Liver (tissue), 7 donors: ENCODE measurements at regions not wholly inside any gene's neighbourhood (a gene's known extent, or its start where the extent isn't known, plus 50 kb on each side); places are given as distances from the start of the nearest gene placed in this dataset.

Experiments used
- DNase-seq: peaks from one replicate; pipeline ENCODE4 v3.0.0-alpha.2; 2017; ENCODE audit warnings: low spot score
- H3K27ac ChIP-seq, 2 donors: one replicate each; pipeline ENCODE4 v1.7.0; 2013; ENCODE audit warnings: inconsistent platforms in 2 of 2, low read length in 2 of 2, control low read depth in 1 of 2, low read depth in 1 of 2, mild to moderate bottlenecking in 1 of 2
- H3K27me3 ChIP-seq, 4 donors: one replicate each; pipeline versions ENCODE4 v1.6.1 to v1.7.0; 2013; ENCODE audit warnings: low read length in 3 of 4, inconsistent platforms in 1 of 4, mild to moderate bottlenecking in 1 of 4, moderate library complexity in 1 of 4; ENCODE audit not compliant: control insufficient read depth in 4 of 4, insufficient read depth in 4 of 4
- H3K36me3 ChIP-seq, 4 donors: one replicate each; pipeline versions ENCODE4 v1.6.1 to v1.7.0; 2013; ENCODE audit warnings: low read length in 3 of 4, mild to moderate bottlenecking in 3 of 4, low read depth in 1 of 4, moderate library complexity in 1 of 4; ENCODE audit not compliant: control insufficient read depth in 4 of 4, insufficient read depth in 3 of 4
- H3K4me1 ChIP-seq, 4 donors: one replicate each; pipeline versions ENCODE4 v1.6.1 to v1.7.0; 2013; ENCODE audit warnings: low read length in 3 of 4, mild to moderate bottlenecking in 3 of 4, moderate library complexity in 1 of 4; ENCODE audit not compliant: control insufficient read depth in 4 of 4, insufficient read depth in 4 of 4
- H3K4me3 ChIP-seq, 3 donors: one replicate each; pipeline versions ENCODE4 v1.6.1 to v1.7.0; 2013; ENCODE audit warnings: low read length in 3 of 3, control low read depth in 1 of 3, low read depth in 1 of 3, mild to moderate bottlenecking in 1 of 3
- H3K9ac ChIP-seq, 2 donors: one replicate each; pipeline ENCODE4 v1.7.0; 2013; ENCODE audit warnings: low read length in 2 of 2, mild to moderate bottlenecking in 2 of 2, moderate library complexity in 2 of 2, control low read depth in 1 of 2, low read depth in 1 of 2
- H3K9me3 ChIP-seq, 4 donors: one replicate each; pipeline versions ENCODE4 v1.6.1 to v1.7.0; 2013; ENCODE audit warnings: low read length in 3 of 4; ENCODE audit not compliant: control insufficient read depth in 4 of 4
- FOXA1 ChIP-seq: IDR thresholded peaks from 2 replicates; pipeline ENCODE4 v1.6.1; 2016; ENCODE audit warnings: antibody characterized with exemption
- FOXA2 ChIP-seq: IDR thresholded peaks from 2 replicates; pipeline ENCODE4 v1.6.1; 2016; ENCODE audit warnings: antibody characterized with exemption
- GABPA ChIP-seq, 2 donors: IDR thresholded peaks in 1 of 2; conservative IDR thresholded peaks in 1 of 2; 2 replicates each; pipeline ENCODE4 v1.6.1; 2016; ENCODE audit warnings: antibody characterized with exemption in 2 of 2, mild to moderate bottlenecking in 1 of 2, moderate library complexity in 1 of 2
- HNF4A ChIP-seq, 2 donors: conservative IDR thresholded peaks; 2 replicates each; pipeline ENCODE4 v1.6.1; 2016; ENCODE audit warnings: antibody characterized with exemption in 2 of 2, mild to moderate bottlenecking in 2 of 2
- JUND ChIP-seq, 2 donors: IDR thresholded peaks; 2 replicates each; pipeline ENCODE4 v1.6.1; 2016; ENCODE audit warnings: antibody characterized with exemption in 2 of 2
- MAX ChIP-seq: IDR thresholded peaks from 2 replicates; pipeline ENCODE4 v1.6.1; 2016; ENCODE audit warnings: antibody characterized with exemption
- RAD21 ChIP-seq, 2 donors: IDR thresholded peaks; 2 replicates each; pipeline ENCODE4 v1.6.1; 2016; ENCODE audit warnings: antibody characterized with exemption in 2 of 2, mild to moderate bottlenecking in 2 of 2
- REST ChIP-seq: IDR thresholded peaks from 2 replicates; pipeline ENCODE4 v1.6.1; 2016; ENCODE audit warnings: antibody characterized with exemption, mild to moderate bottlenecking
- RXRA ChIP-seq, 2 donors: IDR thresholded peaks; 2 replicates each; pipeline ENCODE4 v1.6.1; 2017 to 2018; ENCODE audit warnings: antibody characterized with exemption in 2 of 2, mild to moderate bottlenecking in 1 of 2
- ZBTB33 ChIP-seq: IDR thresholded peaks from 2 replicates; pipeline ENCODE4 v1.6.1; 2016; ENCODE audit warnings: antibody characterized with exemption
- WGBS: extraction: QIAGEN DNeasy Blood & Tissue Kit; methylation state at CpG from one replicate; pipeline ENCODE4 v1.1.7; 2013; 5-methylcytosine and 5-hydroxymethylcytosine counted together
- donor health status: healthy.
- donor health status: healthy.
- donor health status: healthy.
- donor health status: healthy.

- Histone ChIP-seq H3K9me3 (peaks cover 0 to 2% (median 0%) of the 10 kb centered on the region in 4 donors), H3K27me3 (no peaks in the 10 kb centered on the region), H3K4me1 (peaks cover 3 to 16% (median 9%) of the 10 kb centered on the region in 4 donors), H3K4me3 (no peak overlapping the region), H3K36me3 (no peaks in the 10 kb centered on the region), H3K9ac (no peak overlapping the region), H3K27ac (no peak overlapping the region)
- 92% methylated on average over 5 of the region's 5 CpGs for WGBS
- TF ChIP-seq JUND (IDR thresholded peaks at IDR 0.05), result no peak
- DNase-seq, result no peak
These were observed 58.9 kb upstream of the PAX6 start for GRCh38 chr11:31869986-31870385.

GRCh38 chr11:31865606-31866300 lies 54.6 kb upstream of the PAX6 start:
- H3K36me3 ChIP-seq, result no peaks in the 10 kb centered on the region
- WGBS, result 84% methylated on average over 12 of the region's 12 CpGs
- DNase-seq, result no peak
- H3K9me3 ChIP-seq, result peaks cover 0 to 2% (median 0%) of the 10 kb centered on the region in 4 donors
- peaks cover under 1 to 5% (median 3%) of the 10 kb centered on the region in 4 donors for H3K4me1 ChIP-seq
- no peaks in the 10 kb centered on the region for H3K27me3 ChIP-seq
- no peak overlapping the region for H3K27ac ChIP-seq
- no peak for TF ChIP-seq HNF4A (conservative IDR thresholded peaks at IDR 0.05)
- TF ChIP-seq ZBTB33, result no peak
- no peak for TF ChIP-seq MAX
- no peak for TF ChIP-seq FOXA1
- TF ChIP-seq RAD21 (IDR thresholded peaks at IDR 0.05), result no peak
- TF ChIP-seq REST, result no peak
- no peak for TF ChIP-seq GABPA (IDR thresholded peaks at IDR 0.05 in 1 of 2, conservative IDR thresholded peaks at IDR 0.05 in 1 of 2)
- no peak for TF ChIP-seq RXRA (IDR thresholded peaks at IDR 0.05)
- H3K4me3 ChIP-seq, result no peak overlapping the region
- no peak overlapping the region for H3K9ac ChIP-seq

GRCh38 chr11:31863170-31863832 lies 52.2 kb upstream of the PAX6 start:
- Histone ChIP-seq H3K36me3 (no peaks in the 10 kb centered on the region), H3K27ac (no peak overlapping the region), H3K4me3 (no peak overlapping the region), H3K27me3 (no peaks in the 10 kb centered on the region), H3K9me3 (peaks cover 0 to 2% (median 0%) of the 10 kb centered on the region in 4 donors), H3K9ac (no peak overlapping the region), H3K4me1 (no peaks in the 10 kb centered on the region)
- no peak for DNase-seq
- WGBS, result 84% methylated on average over 7 of the region's 7 CpGs
- TF ChIP-seq JUND (IDR thresholded peaks at IDR 0.05) (no peak), FOXA2 (no peak), RAD21 (IDR thresholded peaks at IDR 0.05) (no peak), RXRA (IDR thresholded peaks at IDR 0.05) (no peak), ZBTB33 (no peak)
